ENCODE measurements at regions not wholly inside any gene's neighbourhood (a gene's known extent, or its start where the extent isn't known, plus 50 kb on each side); places are given as distances from the start of the nearest gene placed in this dataset.
A peak's percentile ranks its signal among the peaks of the same experiment; 100 is the strongest.

GRCh38 chr12:25755136-25755970, 202.3 kb upstream of the LMNTD1 start:
- DNase-seq (ENCODE audit: low read depth): no peak

DNA sequence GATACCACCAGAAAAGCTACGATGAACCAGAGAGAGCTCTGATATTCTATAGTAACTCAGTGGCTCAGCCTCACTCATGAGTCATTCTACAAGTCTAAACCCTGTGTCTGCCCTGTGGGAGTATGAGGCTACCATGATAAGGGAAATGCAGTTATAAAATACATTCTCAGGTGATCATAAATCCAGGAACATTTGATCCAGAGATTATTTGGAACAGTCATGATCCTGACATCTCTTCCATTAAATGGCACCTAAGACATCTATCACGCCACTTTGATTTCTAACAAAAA, 202.6 kb upstream of the RASSF8 start:
- no peak for DNase-seq (ENCODE audit: low read depth)

DNA sequence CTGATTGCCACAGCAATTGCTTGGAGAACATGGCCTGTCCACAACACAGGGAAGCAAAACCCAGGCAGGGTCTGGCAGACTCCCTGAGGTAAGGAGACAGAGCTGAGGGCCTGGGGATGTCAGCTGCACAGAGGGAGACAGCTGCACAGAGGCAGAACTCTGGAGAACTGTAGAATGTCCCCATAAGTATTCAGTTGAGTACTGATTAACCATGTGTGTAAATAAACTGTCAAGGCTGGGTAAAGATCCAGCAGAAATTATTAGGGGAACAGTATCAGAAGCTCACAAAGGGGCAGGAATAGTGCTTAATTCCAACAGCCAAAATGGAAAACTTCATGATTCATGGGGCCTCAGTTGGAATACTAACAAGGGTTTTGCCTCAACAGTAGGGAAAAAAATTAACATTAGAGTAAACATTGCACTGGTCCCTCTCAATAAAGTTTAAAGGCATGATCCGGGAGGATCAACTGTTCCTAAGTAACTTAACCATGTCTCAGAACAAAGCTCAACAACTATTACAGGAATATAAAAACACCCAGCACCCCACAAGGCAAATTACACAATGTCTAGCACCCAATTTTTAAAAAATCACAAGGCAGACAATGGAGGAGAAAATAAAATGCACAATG, 201.3 kb upstream of the RASSF8 start:
- no peak for DNase-seq (ENCODE audit: low read depth)

- no peak for DNase-seq (ENCODE audit: low read depth)
These were observed 198.7 kb upstream of the RASSF8 start for GRCh38 chr12:25759752-25760151.

GRCh38 chr12:25761356-25761755, 197.1 kb upstream of the RASSF8 start:
- no peak for DNase-seq (ENCODE audit: low read depth)

- DNase-seq (ENCODE audit: low read depth): no peak
These were observed 194.1 kb upstream of the RASSF8 start for GRCh38 chr12:25764409-25764808.

- DNase-seq (ENCODE audit: low read depth): no peak
These were observed 193.6 kb upstream of the RASSF8 start for GRCh38 chr12:25764892-25765291.

- peak; percentile 56 for DNase-seq (ENCODE audit: low read depth)
These were observed 190.9 kb upstream of the RASSF8 start for GRCh38 chr12:25767606-25768005.

DNA sequence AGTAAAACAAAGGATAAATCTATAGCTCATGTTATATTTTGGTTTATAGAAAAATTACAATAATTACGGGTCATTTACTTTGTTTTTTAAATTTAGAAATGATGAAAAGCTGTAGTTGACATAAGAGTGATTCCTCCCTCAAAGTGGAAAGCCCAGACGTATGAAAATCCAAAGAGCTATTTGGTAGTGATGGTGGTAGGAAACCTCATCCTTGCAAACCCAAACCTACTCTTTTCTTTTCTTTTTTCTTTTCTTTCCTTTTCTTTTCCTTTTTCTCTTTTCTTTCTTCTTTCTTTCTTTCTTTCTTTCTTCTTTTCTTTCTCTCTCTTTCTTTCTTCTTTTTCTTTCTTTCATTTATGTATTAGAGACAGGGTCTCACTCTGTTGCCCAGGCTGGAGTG, 190.3 kb upstream of the RASSF8 start:
- no peak for DNase-seq (ENCODE audit: low read depth)

- peak; percentile 62 for DNase-seq (ENCODE audit: low read depth)
These were observed 189.2 kb upstream of the RASSF8 start for GRCh38 chr12:25769082-25769945.

GRCh38 chr12:25771041-25771440, 187.4 kb upstream of the RASSF8 start:
- peak; percentile 23 for DNase-seq (ENCODE audit: low read depth)

DNA sequence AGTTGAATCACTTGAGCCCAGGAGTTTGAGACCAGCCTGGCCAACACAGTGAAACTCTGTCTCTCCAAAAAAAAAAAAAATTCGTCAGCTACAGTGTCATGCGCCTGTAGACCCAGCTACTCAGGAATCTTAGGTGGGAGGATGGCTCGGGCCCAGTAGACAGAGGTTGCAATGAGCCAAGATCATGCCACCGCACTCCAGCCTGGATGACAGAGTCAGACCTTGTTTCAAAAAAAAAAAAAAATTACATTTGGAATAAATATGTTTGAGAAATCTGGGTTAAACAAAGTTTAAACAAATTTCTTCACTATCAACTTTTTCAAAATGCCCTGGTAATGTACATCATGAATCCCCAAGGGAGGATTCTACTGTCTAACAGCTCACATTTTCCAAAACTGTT, 187.0 kb upstream of the RASSF8 start:
- no peak for DNase-seq (ENCODE audit: low read depth)

GRCh38 chr12:25775968-25776367, 182.5 kb upstream of the RASSF8 start:
- no peak for DNase-seq (ENCODE audit: low read depth)

DNA sequence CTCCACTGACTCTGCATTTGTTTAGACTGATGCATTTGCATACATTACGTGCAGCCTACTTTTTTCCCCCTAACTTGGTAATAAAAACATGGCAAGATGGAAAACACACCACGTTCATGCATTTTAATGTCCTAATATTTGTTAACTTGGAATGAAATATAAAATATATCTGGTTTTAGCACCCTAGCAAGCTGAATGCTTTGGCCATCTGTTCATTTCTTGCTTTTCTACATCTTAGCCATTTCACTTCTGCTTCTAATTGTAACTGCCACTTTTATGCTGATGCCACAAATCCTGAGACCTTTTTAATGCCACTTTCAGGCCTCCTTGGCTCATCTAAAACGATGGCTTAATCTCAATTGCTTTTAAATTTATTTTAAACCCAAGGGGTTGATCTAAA, 177.7 kb upstream of the RASSF8 start:
- DNase-seq (ENCODE audit: low read depth): no peak

DNA sequence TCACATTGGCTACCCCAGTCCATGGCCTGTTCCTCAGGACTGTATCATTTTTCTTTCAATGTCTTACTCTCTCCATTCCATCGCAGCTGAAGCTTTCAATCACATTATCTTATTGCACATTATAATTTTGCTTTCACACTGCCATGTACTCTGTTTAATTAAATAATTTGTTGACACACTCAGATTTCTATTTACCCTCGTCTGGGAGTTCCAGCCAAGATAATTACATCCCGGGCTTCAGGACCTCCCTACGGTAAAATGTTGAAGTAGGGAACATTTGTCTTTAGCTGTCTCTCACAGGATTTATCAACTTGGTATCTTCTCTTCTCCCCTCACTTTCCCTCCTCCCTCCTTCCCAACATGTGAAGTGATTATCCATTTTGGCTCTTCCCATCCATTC, 177.2 kb upstream of the RASSF8 start:
- no peak for DNase-seq (ENCODE audit: low read depth)

- no peak for DNase-seq (ENCODE audit: low read depth)
These were observed 174.9 kb upstream of the RASSF8 start for GRCh38 chr12:25783566-25783965.

GRCh38 chr12:25784669-25785068, 173.8 kb upstream of the RASSF8 start:
- no peak for DNase-seq (ENCODE audit: low read depth)

DNA sequence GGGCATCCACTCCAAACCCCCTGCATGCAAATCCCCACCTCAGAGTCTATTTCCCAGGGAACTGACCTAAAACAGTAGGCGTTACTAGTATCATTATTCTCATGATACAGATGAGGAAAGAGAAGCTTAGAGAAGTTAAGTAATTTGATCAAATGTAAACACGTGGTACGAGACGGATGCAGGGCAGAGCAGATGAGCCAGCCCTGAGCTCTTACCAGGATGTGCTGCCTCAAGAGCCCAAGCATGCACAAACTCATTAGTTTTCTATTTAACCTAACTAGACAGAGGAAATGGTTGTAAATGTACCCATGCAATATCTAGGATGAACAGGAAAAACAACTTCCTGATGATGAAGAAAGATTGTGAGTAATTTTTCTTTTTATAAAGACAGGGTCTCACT, 173.3 kb upstream of the RASSF8 start:
- DNase-seq (ENCODE audit: low read depth): no peak

DNA sequence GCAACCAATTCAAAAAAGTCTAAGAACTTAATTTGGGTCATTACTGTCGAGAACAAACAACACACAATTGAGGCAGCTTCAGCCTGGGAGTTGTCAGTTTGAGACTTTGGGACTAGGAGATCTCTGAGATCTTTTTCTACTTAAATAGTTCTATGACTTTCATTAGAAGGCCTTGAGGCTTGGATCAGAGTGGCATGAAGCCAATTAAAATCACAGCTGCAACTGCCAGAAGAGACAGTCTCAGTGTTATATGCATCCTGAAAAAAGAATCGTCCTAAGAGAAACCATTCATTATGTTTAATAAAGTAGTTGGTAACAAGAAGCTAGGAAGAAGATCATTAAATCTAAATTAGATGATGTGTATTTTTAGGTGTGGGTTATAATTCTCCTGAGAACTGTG, 170.8 kb upstream of the RASSF8 start:
- no peak for DNase-seq (ENCODE audit: low read depth)

DNA sequence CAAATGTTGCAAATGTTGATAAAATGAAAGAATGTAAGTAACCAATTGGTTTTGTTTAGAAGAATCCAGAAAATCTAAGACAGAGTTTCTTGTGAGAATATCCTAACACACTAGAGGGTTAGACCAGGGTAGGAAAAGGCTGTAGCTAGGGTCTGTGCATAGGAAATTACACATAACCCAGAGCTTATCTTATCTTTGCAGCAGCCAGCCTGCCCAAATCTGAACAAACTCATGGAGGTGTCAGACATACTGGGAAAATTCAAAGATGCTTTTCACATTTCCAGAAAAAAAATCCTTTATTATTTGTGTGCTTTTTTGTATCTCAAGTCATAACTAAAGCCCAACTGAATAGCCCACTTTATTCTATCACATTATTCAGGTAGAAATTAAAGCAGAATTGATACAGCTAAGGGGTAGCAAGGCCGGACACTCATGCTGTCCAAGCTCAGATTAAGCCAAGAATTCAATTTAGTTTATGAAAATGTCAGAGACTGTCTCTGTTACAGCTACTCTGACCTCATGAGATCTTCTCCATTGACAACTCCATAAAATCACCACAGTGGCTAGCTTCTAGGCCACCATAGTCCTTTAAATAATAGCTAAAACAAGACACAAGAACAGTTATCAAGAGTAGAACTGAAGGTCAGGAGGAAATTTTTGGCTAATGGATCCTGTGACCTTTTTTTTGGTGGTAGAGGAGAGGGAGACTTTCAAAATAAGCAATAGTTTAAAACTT, 169.6 kb upstream of the RASSF8 start:
- DNase-seq (ENCODE audit: low read depth): no peak

DNA sequence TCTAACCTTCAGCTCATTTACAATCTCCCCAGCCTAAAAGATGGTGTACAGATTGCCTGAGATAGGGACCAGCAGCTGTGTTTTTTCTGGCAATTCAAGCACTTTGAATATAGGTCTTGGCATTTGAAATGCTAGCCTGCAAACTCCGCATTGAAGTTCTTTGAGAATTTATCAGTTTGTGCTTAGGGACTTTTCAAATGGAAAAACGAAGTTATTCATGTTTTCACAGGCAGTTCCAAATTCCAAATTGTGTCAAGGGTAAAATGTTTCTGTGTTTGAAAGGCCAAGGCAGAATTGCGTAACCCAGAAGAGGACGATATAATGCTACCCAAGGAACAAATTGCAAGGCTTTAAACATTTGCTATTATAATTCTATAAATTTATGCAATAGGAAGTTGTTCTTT, 168.9 kb upstream of the RASSF8 start:
- peak; percentile 91 for DNase-seq (ENCODE audit: low read depth)

GRCh38 chr12:25792031-25792430, 166.5 kb upstream of the RASSF8 start:
- DNase-seq (ENCODE audit: low read depth): no peak

Data from fibroblast of the conjunctiva (primary cell).